Liver (tissue), 8 donors: ENCODE measurements at regions not wholly inside any gene's neighbourhood (a gene's known extent, or its start where the extent isn't known, plus 50 kb on each side); places are given as distances from the start of the nearest gene placed in this dataset.

Experiments
- DNase-seq: peaks from one replicate; pipeline ENCODE4 v3.0.0-alpha.2; 2017; ENCODE audit warnings: low spot score
- H3K27ac ChIP-seq, 2 donors: one replicate each; pipeline ENCODE4 v1.7.0; 2013; ENCODE audit warnings: inconsistent platforms in 2 of 2, low read length in 2 of 2, control low read depth in 1 of 2, low read depth in 1 of 2, mild to moderate bottlenecking in 1 of 2
- H3K27me3 ChIP-seq, 4 donors: one replicate each; pipeline versions ENCODE4 v1.6.1 to v1.7.0; 2013; ENCODE audit warnings: low read length in 3 of 4, inconsistent platforms in 1 of 4, mild to moderate bottlenecking in 1 of 4, moderate library complexity in 1 of 4; ENCODE audit not compliant: control insufficient read depth in 4 of 4, insufficient read depth in 4 of 4
- H3K36me3 ChIP-seq, 4 donors: one replicate each; pipeline versions ENCODE4 v1.6.1 to v1.7.0; 2013; ENCODE audit warnings: low read length in 3 of 4, mild to moderate bottlenecking in 3 of 4, low read depth in 1 of 4, moderate library complexity in 1 of 4; ENCODE audit not compliant: control insufficient read depth in 4 of 4, insufficient read depth in 3 of 4
- H3K4me1 ChIP-seq, 4 donors: one replicate each; pipeline versions ENCODE4 v1.6.1 to v1.7.0; 2013; ENCODE audit warnings: low read length in 3 of 4, mild to moderate bottlenecking in 3 of 4, moderate library complexity in 1 of 4; ENCODE audit not compliant: control insufficient read depth in 4 of 4, insufficient read depth in 4 of 4
- H3K4me3 ChIP-seq, 3 donors: one replicate each; pipeline versions ENCODE4 v1.6.1 to v1.7.0; 2013; ENCODE audit warnings: low read length in 3 of 3, control low read depth in 1 of 3, low read depth in 1 of 3, mild to moderate bottlenecking in 1 of 3
- H3K9ac ChIP-seq, 2 donors: one replicate each; pipeline ENCODE4 v1.7.0; 2013; ENCODE audit warnings: low read length in 2 of 2, mild to moderate bottlenecking in 2 of 2, moderate library complexity in 2 of 2, control low read depth in 1 of 2, low read depth in 1 of 2
- H3K9me3 ChIP-seq, 4 donors: one replicate each; pipeline versions ENCODE4 v1.6.1 to v1.7.0; 2013; ENCODE audit warnings: low read length in 3 of 4; ENCODE audit not compliant: control insufficient read depth in 4 of 4
- CTCF ChIP-seq: fragments of 150-350 bp; IDR thresholded peaks from 2 replicates; pipeline ENCODE4 v1.5.1; 2017; ENCODE audit warnings: improper control_type of control experiment, low read depth, low read length; ENCODE audit not compliant: missing input control
- EGR1 ChIP-seq, 2 donors: IDR thresholded peaks; 2 replicates each; pipeline ENCODE4 v1.6.1; 2016 to 2018; ENCODE audit warnings: antibody characterized with exemption in 2 of 2, low read depth in 2 of 2
- FOXA1 ChIP-seq: IDR thresholded peaks from 2 replicates; pipeline ENCODE4 v1.6.1; 2016; ENCODE audit warnings: antibody characterized with exemption
- FOXA2 ChIP-seq: IDR thresholded peaks from 2 replicates; pipeline ENCODE4 v1.6.1; 2016; ENCODE audit warnings: antibody characterized with exemption
- GABPA ChIP-seq, 2 donors: IDR thresholded peaks in 1 of 2; conservative IDR thresholded peaks in 1 of 2; 2 replicates each; pipeline ENCODE4 v1.6.1; 2016; ENCODE audit warnings: antibody characterized with exemption in 2 of 2, mild to moderate bottlenecking in 1 of 2, moderate library complexity in 1 of 2
- HNF4A ChIP-seq, 2 donors: conservative IDR thresholded peaks; 2 replicates each; pipeline ENCODE4 v1.6.1; 2016; ENCODE audit warnings: antibody characterized with exemption in 2 of 2, mild to moderate bottlenecking in 2 of 2
- HNF4G ChIP-seq: IDR thresholded peaks from 2 replicates; pipeline ENCODE4 v1.6.1; 2016; ENCODE audit warnings: antibody characterized with exemption
- JUND ChIP-seq, 2 donors: IDR thresholded peaks; 2 replicates each; pipeline ENCODE4 v1.6.1; 2016; ENCODE audit warnings: antibody characterized with exemption in 2 of 2
- NR2F2 ChIP-seq: IDR thresholded peaks from 2 replicates; pipeline ENCODE4 v1.6.1; 2016; ENCODE audit warnings: antibody characterized with exemption
- RAD21 ChIP-seq, 2 donors: IDR thresholded peaks; 2 replicates each; pipeline ENCODE4 v1.6.1; 2016; ENCODE audit warnings: antibody characterized with exemption in 2 of 2, mild to moderate bottlenecking in 2 of 2
- RXRA ChIP-seq, 2 donors: IDR thresholded peaks; 2 replicates each; pipeline ENCODE4 v1.6.1; 2017 to 2018; ENCODE audit warnings: antibody characterized with exemption in 2 of 2, mild to moderate bottlenecking in 1 of 2
- SP1 ChIP-seq: IDR thresholded peaks from 2 replicates; pipeline ENCODE4 v1.6.1; 2018; ENCODE audit warnings: antibody characterized with exemption, mild to moderate bottlenecking
- YY1 ChIP-seq: IDR thresholded peaks from 2 replicates; pipeline ENCODE4 v1.6.1; 2016; ENCODE audit warnings: antibody characterized with exemption, mild to moderate bottlenecking
- WGBS: extraction: QIAGEN DNeasy Blood & Tissue Kit; methylation state at CpG from one replicate; pipeline ENCODE4 v1.1.7; 2013; 5-methylcytosine and 5-hydroxymethylcytosine counted together
- TF ChIP-seq, protein P1 (sequence below): IDR thresholded peaks from 2 replicates; pipeline ENCODE4 v1.6.1; 2016; ENCODE audit warnings: antibody characterized with exemption
- TF ChIP-seq, protein P2 (sequence below): IDR thresholded peaks from 2 replicates; pipeline ENCODE4 v1.6.1; 2016; ENCODE audit warnings: antibody characterized with exemption, mild to moderate bottlenecking
- TF ChIP-seq, protein P3 (sequence below): IDR thresholded peaks from 2 replicates; pipeline ENCODE4 v1.6.1; 2016; ENCODE audit warnings: antibody characterized with exemption
- TF ChIP-seq, protein P4 (sequence below): IDR thresholded peaks from 2 replicates; pipeline ENCODE4 v1.6.1; 2016; ENCODE audit warnings: antibody characterized with exemption
- donor health status: healthy.
- donor health status: healthy.
- donor health status: healthy.
- donor health status: healthy.
- donor health status: healthy.

DNA sequence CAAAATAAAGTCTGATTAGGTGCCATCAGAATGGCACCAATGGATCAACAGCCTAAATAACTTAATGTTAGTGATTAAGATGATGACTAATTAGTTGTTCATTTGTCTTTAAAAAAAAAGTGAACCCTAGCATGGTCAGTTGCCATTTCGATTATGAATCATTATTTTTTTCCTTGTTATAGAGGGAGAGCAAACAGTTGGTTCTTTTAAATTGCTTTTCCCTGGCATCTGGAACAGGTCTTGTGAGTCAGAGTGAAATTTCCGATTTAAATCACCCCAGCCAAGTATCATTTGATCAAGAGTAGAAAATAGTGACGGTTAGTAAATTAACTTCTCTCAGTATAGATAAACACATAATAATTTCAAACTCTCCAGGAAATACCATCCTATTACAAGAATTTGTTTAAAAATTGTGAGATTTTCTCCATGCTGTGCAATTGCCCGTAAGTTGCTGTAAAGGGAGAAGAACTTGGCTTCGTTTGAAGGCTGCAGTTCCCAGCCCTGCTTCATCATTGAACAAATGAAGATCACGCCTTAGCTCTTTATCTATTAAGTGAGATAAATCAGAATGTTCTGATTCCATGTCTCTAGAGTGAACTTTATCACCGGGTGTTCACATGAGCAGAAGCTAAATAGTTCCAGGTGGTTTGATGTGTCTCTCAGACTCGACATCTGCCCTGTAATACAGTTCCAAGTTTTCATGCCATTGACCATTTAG, 741.3 kb downstream of the DOK5 start:
- no peak for TF ChIP-seq JUND (IDR thresholded peaks at IDR 0.05)
- TF ChIP-seq, protein P1, sequence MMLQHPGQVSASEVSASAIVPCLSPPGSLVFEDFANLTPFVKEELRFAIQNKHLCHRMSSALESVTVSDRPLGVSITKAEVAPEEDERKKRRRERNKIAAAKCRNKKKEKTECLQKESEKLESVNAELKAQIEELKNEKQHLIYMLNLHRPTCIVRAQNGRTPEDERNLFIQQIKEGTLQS: no peak
- no peak for TF ChIP-seq YY1
- no peak for TF ChIP-seq HNF4A (conservative IDR thresholded peaks at IDR 0.05)
- TF ChIP-seq, protein P2, sequence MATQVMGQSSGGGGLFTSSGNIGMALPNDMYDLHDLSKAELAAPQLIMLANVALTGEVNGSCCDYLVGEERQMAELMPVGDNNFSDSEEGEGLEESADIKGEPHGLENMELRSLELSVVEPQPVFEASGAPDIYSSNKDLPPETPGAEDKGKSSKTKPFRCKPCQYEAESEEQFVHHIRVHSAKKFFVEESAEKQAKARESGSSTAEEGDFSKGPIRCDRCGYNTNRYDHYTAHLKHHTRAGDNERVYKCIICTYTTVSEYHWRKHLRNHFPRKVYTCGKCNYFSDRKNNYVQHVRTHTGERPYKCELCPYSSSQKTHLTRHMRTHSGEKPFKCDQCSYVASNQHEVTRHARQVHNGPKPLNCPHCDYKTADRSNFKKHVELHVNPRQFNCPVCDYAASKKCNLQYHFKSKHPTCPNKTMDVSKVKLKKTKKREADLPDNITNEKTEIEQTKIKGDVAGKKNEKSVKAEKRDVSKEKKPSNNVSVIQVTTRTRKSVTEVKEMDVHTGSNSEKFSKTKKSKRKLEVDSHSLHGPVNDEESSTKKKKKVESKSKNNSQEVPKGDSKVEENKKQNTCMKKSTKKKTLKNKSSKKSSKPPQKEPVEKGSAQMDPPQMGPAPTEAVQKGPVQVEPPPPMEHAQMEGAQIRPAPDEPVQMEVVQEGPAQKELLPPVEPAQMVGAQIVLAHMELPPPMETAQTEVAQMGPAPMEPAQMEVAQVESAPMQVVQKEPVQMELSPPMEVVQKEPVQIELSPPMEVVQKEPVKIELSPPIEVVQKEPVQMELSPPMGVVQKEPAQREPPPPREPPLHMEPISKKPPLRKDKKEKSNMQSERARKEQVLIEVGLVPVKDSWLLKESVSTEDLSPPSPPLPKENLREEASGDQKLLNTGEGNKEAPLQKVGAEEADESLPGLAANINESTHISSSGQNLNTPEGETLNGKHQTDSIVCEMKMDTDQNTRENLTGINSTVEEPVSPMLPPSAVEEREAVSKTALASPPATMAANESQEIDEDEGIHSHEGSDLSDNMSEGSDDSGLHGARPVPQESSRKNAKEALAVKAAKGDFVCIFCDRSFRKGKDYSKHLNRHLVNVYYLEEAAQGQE: no peak
- no peak for TF ChIP-seq RXRA (IDR thresholded peaks at IDR 0.05)
- no peak for TF ChIP-seq FOXA2
- no peak for TF ChIP-seq SP1
- TF ChIP-seq, protein P3, sequence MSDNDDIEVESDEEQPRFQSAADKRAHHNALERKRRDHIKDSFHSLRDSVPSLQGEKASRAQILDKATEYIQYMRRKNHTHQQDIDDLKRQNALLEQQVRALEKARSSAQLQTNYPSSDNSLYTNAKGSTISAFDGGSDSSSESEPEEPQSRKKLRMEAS: no peak
- TF ChIP-seq EGR1 (IDR thresholded peaks at IDR 0.05; ENCODE audit: low read depth in 2 of 2): no peak
- TF ChIP-seq, protein P4, sequence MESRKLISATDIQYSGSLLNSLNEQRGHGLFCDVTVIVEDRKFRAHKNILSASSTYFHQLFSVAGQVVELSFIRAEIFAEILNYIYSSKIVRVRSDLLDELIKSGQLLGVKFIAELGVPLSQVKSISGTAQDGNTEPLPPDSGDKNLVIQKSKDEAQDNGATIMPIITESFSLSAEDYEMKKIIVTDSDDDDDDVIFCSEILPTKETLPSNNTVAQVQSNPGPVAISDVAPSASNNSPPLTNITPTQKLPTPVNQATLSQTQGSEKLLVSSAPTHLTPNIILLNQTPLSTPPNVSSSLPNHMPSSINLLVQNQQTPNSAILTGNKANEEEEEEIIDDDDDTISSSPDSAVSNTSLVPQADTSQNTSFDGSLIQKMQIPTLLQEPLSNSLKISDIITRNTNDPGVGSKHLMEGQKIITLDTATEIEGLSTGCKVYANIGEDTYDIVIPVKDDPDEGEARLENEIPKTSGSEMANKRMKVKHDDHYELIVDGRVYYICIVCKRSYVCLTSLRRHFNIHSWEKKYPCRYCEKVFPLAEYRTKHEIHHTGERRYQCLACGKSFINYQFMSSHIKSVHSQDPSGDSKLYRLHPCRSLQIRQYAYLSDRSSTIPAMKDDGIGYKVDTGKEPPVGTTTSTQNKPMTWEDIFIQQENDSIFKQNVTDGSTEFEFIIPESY: no peak
- TF ChIP-seq HNF4G: no peak
- no peak for TF ChIP-seq NR2F2
- Histone ChIP-seq H3K9ac (no peak overlapping the region), H3K4me1 (no peaks in the 10 kb centered on the region), H3K4me3 (no peak overlapping the region), H3K27ac (no peak overlapping the region), H3K36me3 (no peaks in the 10 kb centered on the region), H3K9me3 (peaks cover 0 to 6% (median 4%) of the 10 kb centered on the region in 4 donors), H3K27me3 (no peaks in the 10 kb centered on the region)
- no peak for DNase-seq
- 57% methylated on average over 8 of the region's 8 CpGs for WGBS

DNA sequence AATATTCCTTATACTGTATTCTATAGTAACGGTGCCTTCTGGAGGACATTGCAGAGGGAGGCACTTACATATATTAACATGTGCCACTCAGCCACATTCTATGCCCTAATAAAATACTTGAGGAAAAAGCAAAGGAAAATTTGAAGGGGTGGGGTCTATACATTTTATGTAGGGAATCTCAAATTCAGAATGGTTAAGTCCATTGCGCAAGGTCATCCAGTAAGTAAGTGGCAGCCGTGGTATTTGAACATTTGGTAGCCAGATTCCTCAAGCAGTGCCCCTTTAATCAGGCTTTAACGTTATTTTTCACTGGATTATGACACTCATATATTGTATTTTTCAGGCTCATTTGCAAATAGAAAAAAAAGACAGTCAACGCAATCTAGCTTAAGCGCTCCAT, 738.3 kb downstream of the DOK5 start:
- H3K27ac ChIP-seq: no peak overlapping the region
- no peaks in the 10 kb centered on the region for H3K27me3 ChIP-seq
- H3K9ac ChIP-seq: no peak overlapping the region
- H3K9me3 ChIP-seq: peaks cover 0 to 6% (median 4%) of the 10 kb centered on the region in 4 donors
- TF ChIP-seq HNF4G (no peak), GABPA (IDR thresholded peaks at IDR 0.05 in 1 of 2, conservative IDR thresholded peaks at IDR 0.05 in 1 of 2) (no peak), RXRA (IDR thresholded peaks at IDR 0.05) (no peak), SP1 (no peak), HNF4A (conservative IDR thresholded peaks at IDR 0.05) (no peak), YY1 (no peak), FOXA1 (no peak), CTCF (no peak), NR2F2 (no peak), RAD21 (IDR thresholded peaks at IDR 0.05) (no peak)
- TF ChIP-seq, protein P2: no peak
- WGBS: 77% methylated on average over 6 of the region's 6 CpGs
- H3K4me3 ChIP-seq: no peak overlapping the region
- no peak for DNase-seq
- H3K4me1 ChIP-seq: no peaks in the 10 kb centered on the region
- H3K36me3 ChIP-seq: no peaks in the 10 kb centered on the region
